Fibroblast of upper back skin (primary cell): ENCODE measurements at regions not wholly inside any gene's neighbourhood (a gene's known extent, or its start where the extent isn't known, plus 50 kb on each side); places are given as distances from the start of the nearest gene placed in this dataset.
"Not testable (repeated sequence)": the region's sequence is repeated elsewhere in the genome, so short reads cannot be mapped to it uniquely, and the experiment has no call there.

Source experiments
- DNase-seq: peaks from one replicate; pipeline ENCODE4 v3.0.0-alpha.2; 2013

- no peak for DNase-seq
These were observed 835.2 kb downstream of the FSCB start for GRCh38 chr14:43671716-43672485.

GRCh38 chr14:43669355-43669754 is 837.7 kb downstream of the FSCB start:
- DNase-seq = no peak

GRCh38 chr14:43665570-43666267 is 841.4 kb downstream of the FSCB start:
- DNase-seq = no peak

- DNase-seq = not testable (repeated sequence)
These were observed 851.9 kb downstream of the FSCB start for GRCh38 chr14:43655194-43655593.

GRCh38 chr14:43651896-43652295 is 855.2 kb downstream of the FSCB start:
- DNase-seq = no peak

- DNase-seq = no peak
These were observed 855.8 kb downstream of the FSCB start for GRCh38 chr14:43651185-43651787.

GRCh38 chr14:43649508-43649907 is 857.6 kb downstream of the FSCB start:
- no peak for DNase-seq

GRCh38 chr14:43647302-43647701 is 859.8 kb downstream of the FSCB start:
- DNase-seq = no peak

GRCh38 chr14:43640718-43641267 is 866.3 kb downstream of the FSCB start:
- no peak for DNase-seq

GRCh38 chr14:43625294-43625693 is 881.8 kb downstream of the FSCB start:
- DNase-seq = no peak

GRCh38 chr14:43621282-43621681 is 885.8 kb downstream of the FSCB start:
- no peak for DNase-seq

GRCh38 chr14:43595096-43595772 is 911.8 kb downstream of the FSCB start:
- DNase-seq = no peak

- DNase-seq = no peak
These were observed 915.3 kb downstream of the FSCB start for GRCh38 chr14:43591776-43592175.

GRCh38 chr14:43587183-43587582 is 919.9 kb downstream of the FSCB start:
- no peak for DNase-seq

- no peak for DNase-seq
These were observed 927.4 kb downstream of the FSCB start for GRCh38 chr14:43579671-43580070.

- no peak for DNase-seq
These were observed 939.1 kb downstream of the FSCB start for GRCh38 chr14:43568022-43568421.

- DNase-seq = no peak
These were observed 958.7 kb downstream of the FSCB start for GRCh38 chr14:43548368-43548767.

GRCh38 chr14:43547596-43547995 is 959.5 kb downstream of the FSCB start:
- not testable (repeated sequence) for DNase-seq

- no peak for DNase-seq
These were observed 965.7 kb downstream of the FSCB start for GRCh38 chr14:43541356-43541755.

- no peak for DNase-seq
These were observed 966.1 kb downstream of the FSCB start for GRCh38 chr14:43540948-43541347.

- DNase-seq = peak; percentile 22
These were observed 967.9 kb downstream of the FSCB start for GRCh38 chr14:43539210-43539609.

- no peak for DNase-seq
These were observed 971.7 kb downstream of the FSCB start for GRCh38 chr14:43535231-43535838.
